PC-3 (cell line): ENCODE measurements at regions not wholly inside any gene's neighbourhood (a gene's known extent, or its start where the extent isn't known, plus 50 kb on each side); places are given as distances from the start of the nearest gene placed in this dataset.

Experiments
- ATAC-seq: fragments of 200-7000 bp; cut with Tn5 transposase; 2 replicates; pipeline ENCODE4 v1.9.1; 2020; ENCODE audit warnings: mild to moderate bottlenecking, moderate library complexity
- BruUV-seq: library from RNA; stranded (reverse); fragments of 400-500 nt; replicated peaks from 2 replicates; lab custom pipeline; 2021; lab: Mats Ljungman, UMichigan
- CTCF ChIA-PET: fragments of 300-600 bp; sonication (Branson Sonifier 250); formaldehyde crosslinking; loops from one replicate; lab custom pipeline; 2022; ENCODE audit warnings: antibody characterized with exemption; lab: Charles Lee
- POLR2A ChIA-PET: fragments of 300-600 bp; sonication (Branson Sonifier 250); formaldehyde crosslinking; loops from one replicate; lab custom pipeline; 2022; ENCODE audit warnings: antibody characterized with exemption; ENCODE audit not compliant: unreplicated experiment; lab: Charles Lee
- DNase-seq: peaks from one replicate; pipeline ENCODE4 v3.0.0-alpha.2; 2015
- H2AFZ ChIP-seq: fragments of 300-600 bp; sonication (generic); 2 replicates; pipeline ENCODE4 v1.6.0; 2016; ENCODE audit warnings: antibody characterized with exemption, low read length
- H3F3A ChIP-seq: fragments of 300-600 bp; sonication (generic); one replicate; pipeline ENCODE4 v1.6.0; 2017; ENCODE audit warnings: antibody characterized with exemption, low read length, control low read depth, mild to moderate bottlenecking; ENCODE audit not compliant: unreplicated experiment
- H3K27ac ChIP-seq: fragments of 300-600 bp; sonication (generic); 2 replicates; pipeline ENCODE4 v1.5.1; 2016; ENCODE audit warnings: mild to moderate bottlenecking, low read length
- H3K27me3 ChIP-seq: fragments of 300-600 bp; sonication (generic); 2 replicates; pipeline ENCODE4 v1.6.1; 2016; ENCODE audit warnings: low read length, mixed read lengths
- H3K36me3 ChIP-seq: fragments of 300-600 bp; sonication (generic); 2 replicates; pipeline ENCODE4 v1.6.1; 2016; ENCODE audit warnings: low read depth, mixed run types, low read length, mixed read lengths
- H3K4me1 ChIP-seq: fragments of 300-600 bp; sonication (generic); 2 replicates; pipeline ENCODE4 v1.5.1; 2016; ENCODE audit warnings: low read length; ENCODE audit not compliant: insufficient read depth
- H3K4me2 ChIP-seq: fragments of 300-600 bp; sonication (generic); 2 replicates; pipeline ENCODE4 v1.6.0; 2016; ENCODE audit warnings: low read length
- H3K4me3 ChIP-seq: fragments of 300-600 bp; sonication (generic); 2 replicates; pipeline ENCODE4 v1.5.1; 2016; ENCODE audit warnings: mild to moderate bottlenecking, low read length, mixed read lengths
- H3K79me2 ChIP-seq: fragments of 300-600 bp; sonication (generic); 2 replicates; pipeline ENCODE4 v1.6.1; 2017; ENCODE audit warnings: low read length, mixed read lengths
- H3K9ac ChIP-seq: fragments of 300-600 bp; sonication (generic); 2 replicates; pipeline ENCODE4 v1.6.0; 2016; ENCODE audit warnings: mild to moderate bottlenecking, low read length
- H3K9me2 ChIP-seq: fragments of 300-600 bp; sonication (generic); replicated peaks from 2 replicates; pipeline ENCODE4 v1.6.1; 2016; ENCODE audit warnings: mixed run types, low read length, mixed read lengths
- H3K9me3 ChIP-seq: fragments of 300-600 bp; sonication (generic); 2 replicates; pipeline ENCODE4 v1.6.1; 2016; ENCODE audit warnings: low read length, mixed read lengths
- H4K20me1 ChIP-seq: fragments of 300-600 bp; sonication (generic); 2 replicates; pipeline ENCODE4 v1.6.1; 2016; ENCODE audit warnings: low read length, mixed read lengths
- EZH2 ChIP-seq: fragments of 300-600 bp; sonication (generic); IDR thresholded peaks from one replicate; pipeline ENCODE4 v1.6.1; 2017; ENCODE audit warnings: antibody characterized with exemption, mild to moderate bottlenecking, low read length; ENCODE audit not compliant: unreplicated experiment
- EZH2phosphoT487 ChIP-seq: fragments of 300-600 bp; sonication (generic); IDR thresholded peaks from 2 replicates; pipeline ENCODE4 v1.6.1; 2018; ENCODE audit warnings: mild to moderate bottlenecking, antibody characterized with exemption, low read length, borderline replicate concordance
- intact Hi-C: fragments of 100-400 bp; cut with micrococcal nuclease; formaldehyde crosslinking; loops from 2 replicates; pipeline ENCODE4 v1.9.0; 2023
- TF ChIP-seq, protein P1 (sequence below): fragments of 300-600 bp; sonication (generic); conservative IDR thresholded peaks from 2 replicates; pipeline ENCODE4 v1.5.1; 2017; ENCODE audit warnings: antibody characterized with exemption, low read depth, mild to moderate bottlenecking, low read length

DNA sequence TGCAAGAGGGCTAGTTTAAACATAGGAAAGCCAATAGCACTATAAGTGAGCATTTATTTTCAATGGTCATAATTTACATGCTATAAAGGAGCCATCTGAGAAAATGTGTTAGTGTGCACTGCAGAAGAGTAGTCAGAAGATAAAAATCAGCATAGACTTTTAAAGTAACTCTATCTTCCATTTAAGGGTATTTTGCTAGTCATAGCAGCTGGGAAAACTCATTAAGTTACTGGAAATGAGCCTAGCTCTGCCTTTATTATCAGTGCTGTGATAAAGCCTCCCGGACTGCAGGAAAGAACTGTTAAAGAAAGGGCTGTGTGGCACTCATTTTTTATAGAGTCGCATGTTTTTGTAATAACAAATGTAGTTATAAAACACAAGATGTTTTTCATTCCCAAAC lies 825.8 kb upstream of the POM121L12 start:
- Histone ChIP-seq H3F3A (no peaks in the 10 kb centered on the region), H3K27me3 (no peaks in the 10 kb centered on the region), H2AFZ (no peak overlapping the region), H3K9ac (no peak overlapping the region), H3K9me2 (no peaks in the 10 kb centered on the region), H3K79me2 (no peaks in the 10 kb centered on the region), H4K20me1 (no peaks in the 10 kb centered on the region), H3K36me3 (no peaks in the 10 kb centered on the region), H3K27ac (no peak overlapping the region), H3K4me3 (no peak overlapping the region), H3K9me3 (0 out of 2 replicates have a peak, but pooled peaks cover 3% of the 10 kb centered on the region), H3K4me1 (no peaks in the 10 kb centered on the region), H3K4me2 (no peak overlapping the region)
- intact Hi-C loops, result no loop called here
- POLR2A ChIA-PET, result no interaction called here
- ATAC-seq (no peak), DNase-seq (no peak)
- no TSS peak for BruUV-seq
- TF ChIP-seq EZH2, result no peak
- TF ChIP-seq EZH2phosphoT487, result no peak
- TF ChIP-seq, protein P1, sequence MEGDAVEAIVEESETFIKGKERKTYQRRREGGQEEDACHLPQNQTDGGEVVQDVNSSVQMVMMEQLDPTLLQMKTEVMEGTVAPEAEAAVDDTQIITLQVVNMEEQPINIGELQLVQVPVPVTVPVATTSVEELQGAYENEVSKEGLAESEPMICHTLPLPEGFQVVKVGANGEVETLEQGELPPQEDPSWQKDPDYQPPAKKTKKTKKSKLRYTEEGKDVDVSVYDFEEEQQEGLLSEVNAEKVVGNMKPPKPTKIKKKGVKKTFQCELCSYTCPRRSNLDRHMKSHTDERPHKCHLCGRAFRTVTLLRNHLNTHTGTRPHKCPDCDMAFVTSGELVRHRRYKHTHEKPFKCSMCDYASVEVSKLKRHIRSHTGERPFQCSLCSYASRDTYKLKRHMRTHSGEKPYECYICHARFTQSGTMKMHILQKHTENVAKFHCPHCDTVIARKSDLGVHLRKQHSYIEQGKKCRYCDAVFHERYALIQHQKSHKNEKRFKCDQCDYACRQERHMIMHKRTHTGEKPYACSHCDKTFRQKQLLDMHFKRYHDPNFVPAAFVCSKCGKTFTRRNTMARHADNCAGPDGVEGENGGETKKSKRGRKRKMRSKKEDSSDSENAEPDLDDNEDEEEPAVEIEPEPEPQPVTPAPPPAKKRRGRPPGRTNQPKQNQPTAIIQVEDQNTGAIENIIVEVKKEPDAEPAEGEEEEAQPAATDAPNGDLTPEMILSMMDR, result no peak
- CTCF ChIA-PET, result no interaction called here

DNA sequence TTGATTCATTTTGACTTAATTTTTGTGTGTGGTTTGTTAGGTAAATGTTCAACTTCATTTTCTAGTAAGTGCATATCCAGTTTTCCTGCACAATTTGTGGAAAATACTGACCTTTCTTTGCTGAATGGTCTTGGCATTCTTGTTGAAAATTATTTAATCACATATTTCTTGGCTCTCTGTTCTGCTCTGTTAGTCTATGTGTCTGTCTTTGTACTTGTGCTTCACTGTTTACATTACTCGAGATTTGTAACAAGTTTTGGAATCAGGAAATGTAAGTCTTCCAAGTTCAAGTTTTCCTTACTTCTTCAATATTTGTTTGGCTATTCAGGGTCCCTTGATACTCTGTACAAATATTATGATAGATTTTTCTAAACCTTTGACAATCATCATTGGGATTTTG lies 838.2 kb upstream of the POM121L12 start:
- ATAC-seq (no peak), DNase-seq (no peak)
- intact Hi-C loops, result no loop called here
- Histone ChIP-seq H3K4me1 (no peaks in the 10 kb centered on the region), H3K9me3 (no peaks in the 10 kb centered on the region), H3K9ac (no peak overlapping the region), H3K4me3 (no peak overlapping the region), H3K9me2 (no peaks in the 10 kb centered on the region), H4K20me1 (no peaks in the 10 kb centered on the region), H3K27me3 (no peaks in the 10 kb centered on the region), H3K27ac (no peak overlapping the region), H3F3A (no peaks in the 10 kb centered on the region), H3K79me2 (no peaks in the 10 kb centered on the region), H3K36me3 (no peaks in the 10 kb centered on the region), H3K4me2 (no peak overlapping the region), H2AFZ (no peak overlapping the region)
- no TSS peak for BruUV-seq
- POLR2A ChIA-PET, result no interaction called here
- TF ChIP-seq EZH2phosphoT487, result no peak
- TF ChIP-seq EZH2, result no peak
- TF ChIP-seq, protein P1, result no peak
- CTCF ChIA-PET, result no interaction called here

DNA sequence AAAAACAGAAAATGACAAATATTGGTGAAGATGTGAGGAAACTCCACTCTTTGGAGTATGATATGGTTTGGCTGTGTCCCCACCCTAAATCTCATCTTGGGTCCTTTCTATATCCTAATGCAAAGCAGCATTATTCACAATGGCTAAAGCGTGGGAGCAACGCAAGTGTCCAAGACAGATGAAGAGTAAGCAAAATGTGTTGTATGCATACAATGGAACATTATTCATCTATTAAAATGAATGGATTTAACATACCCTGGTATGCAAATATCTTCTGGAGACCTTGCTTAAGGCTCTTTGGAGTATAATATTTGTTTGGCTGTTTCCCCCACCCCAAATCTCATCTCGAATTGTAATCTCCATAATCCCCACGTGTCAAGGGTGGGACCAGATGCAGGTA lies 839.8 kb upstream of the POM121L12 start:
- intact Hi-C loops, result no loop called here
- Histone ChIP-seq H3K4me1 (no peaks in the 10 kb centered on the region), H3K9ac (no peak overlapping the region), H3K27me3 (no peaks in the 10 kb centered on the region), H3K9me3 (no peaks in the 10 kb centered on the region), H2AFZ (no peak overlapping the region), H4K20me1 (no peaks in the 10 kb centered on the region), H3K4me2 (no peak overlapping the region), H3K4me3 (no peak overlapping the region), H3K79me2 (no peaks in the 10 kb centered on the region), H3K9me2 (no peaks in the 10 kb centered on the region), H3F3A (no peaks in the 10 kb centered on the region), H3K36me3 (no peaks in the 10 kb centered on the region), H3K27ac (no peak overlapping the region)
- POLR2A ChIA-PET, result no interaction called here
- BruUV-seq, result no TSS peak
- CTCF ChIA-PET, result no interaction called here
- no peak for DNase-seq
- TF ChIP-seq, protein P1, result no peak
- TF ChIP-seq EZH2phosphoT487 (no peak), EZH2 (no peak)
- ATAC-seq, result no peak
